ENCODE measurements at regions not wholly inside any gene's neighbourhood (a gene's known extent, or its start where the extent isn't known, plus 50 kb on each side); places are given as distances from the start of the nearest gene placed in this dataset.

GRCh38 chr13:31477961-31478360 lies 261.4 kb upstream of the RXFP2 start:
- Histone ChIP-seq H3K4me1 (no peaks in the 10 kb centered on the region), H3K27me3 (no peaks in the 10 kb centered on the region), H3K9me3 (no peaks in the 10 kb centered on the region), H3K4me3 (no peak overlapping the region), H3K36me3 (no peaks in the 10 kb centered on the region), H3K27ac (no peak overlapping the region)
- TF ChIP-seq POLR2A (IDR thresholded peaks at IDR 0.05) (no peak), EP300 (IDR thresholded peaks at IDR 0.05) (no peak), CTCF (IDR thresholded peaks at IDR 0.05) (no peak), POLR2AphosphoS5 (IDR thresholded peaks at IDR 0.05) (no peak)
- WGBS, 2 donors = 74 to 89% methylated on average over 3 of the region's 3 CpGs
- ATAC-seq (ENCODE audit: low FRiP score in 2 of 2) (no peak), DNase-seq (no peak)

GRCh38 chr13:31485183-31485582 lies 254.1 kb upstream of the RXFP2 start:
- no peaks in the 10 kb centered on the region for H3K9me3 ChIP-seq
- DNase-seq (no peak), ATAC-seq (ENCODE audit: low FRiP score in 2 of 2) (peak in 1 of 2 donors; percentile 32)
- H3K27ac ChIP-seq = no peak overlapping the region
- no peak overlapping the region for H3K4me3 ChIP-seq
- WGBS, 2 donors = 47 to 57% methylated on average over 2 of the region's 2 CpGs
- no peaks in the 10 kb centered on the region for H3K27me3 ChIP-seq
- no peaks in the 10 kb centered on the region for H3K4me1 ChIP-seq
- H3K36me3 ChIP-seq = no peaks in the 10 kb centered on the region
- TF ChIP-seq EP300 (IDR thresholded peaks at IDR 0.05) (no peak), CTCF (IDR thresholded peaks at IDR 0.05) (no peak), POLR2A (IDR thresholded peaks at IDR 0.05) (no peak), POLR2AphosphoS5 (IDR thresholded peaks at IDR 0.05) (no peak)

GRCh38 chr13:31485651-31486051 lies 253.7 kb upstream of the RXFP2 start:
- H3K4me1 ChIP-seq = no peaks in the 10 kb centered on the region
- H3K27me3 ChIP-seq = no peaks in the 10 kb centered on the region
- TF ChIP-seq POLR2A (IDR thresholded peaks at IDR 0.05) = no peak
- no peak for TF ChIP-seq EP300 (IDR thresholded peaks at IDR 0.05)
- TF ChIP-seq CTCF (IDR thresholded peaks at IDR 0.05) = no peak
- TF ChIP-seq POLR2AphosphoS5 (IDR thresholded peaks at IDR 0.05) = no peak
- DNase-seq (no peak), ATAC-seq (ENCODE audit: low FRiP score in 2 of 2) (no peak)
- H3K9me3 ChIP-seq = no peaks in the 10 kb centered on the region
- no peaks in the 10 kb centered on the region for H3K36me3 ChIP-seq
- no peak overlapping the region for H3K27ac ChIP-seq
- 27 to 31% methylated on average over 4 of the region's 4 CpGs for WGBS, 2 donors
- H3K4me3 ChIP-seq = no peak overlapping the region

- DNase-seq = no peak
Observed at GRCh38 chr13:31495336-31495735, 244.0 kb upstream of the RXFP2 start.

More at GRCh38 chr13:31495336-31495735, 244.0 kb upstream of the RXFP2 start:
- Histone ChIP-seq H3K9me3 (peaks cover 0 to 9% (median 2%) of the 10 kb centered on the region in 4 donors), H3K4me3 (no peak overlapping the region), H3K27me3 (no peaks in the 10 kb centered on the region), H3K36me3 (no peaks in the 10 kb centered on the region), H3K4me1 (no peaks in the 10 kb centered on the region), H3K27ac (no peak overlapping the region)
- ATAC-seq (ENCODE audit: low FRiP score in 2 of 2) = no peak
- TF ChIP-seq POLR2A (IDR thresholded peaks at IDR 0.05) = no peak
- no peak for TF ChIP-seq CTCF (IDR thresholded peaks at IDR 0.05)
- no peak for TF ChIP-seq POLR2AphosphoS5 (IDR thresholded peaks at IDR 0.05)
- no peak for TF ChIP-seq EP300 (IDR thresholded peaks at IDR 0.05)
- 77 to 86% methylated on average over 4 of the region's 4 CpGs for WGBS, 2 donors

All from upper lobe of left lung (tissue), 6 donors.